ENCODE measurements at regions not wholly inside any gene's neighbourhood (a gene's known extent, or its start where the extent isn't known, plus 50 kb on each side); places are given as distances from the start of the nearest gene placed in this dataset.

- no peak for DNase-seq (ENCODE audit: low read depth)
These were observed 296.8 kb downstream of the WDR72 start for GRCh38 chr15:53462651-53463050.

- DNase-seq (ENCODE audit: low read depth) = no peak
These were observed 297.8 kb downstream of the WDR72 start for GRCh38 chr15:53461677-53462076.

GRCh38 chr15:53458736-53459135, 300.7 kb downstream of the WDR72 start:
- no peak for DNase-seq (ENCODE audit: low read depth)

- DNase-seq (ENCODE audit: low read depth) = no peak
These were observed 302.0 kb downstream of the WDR72 start for GRCh38 chr15:53457479-53457878.

GRCh38 chr15:53454843-53455721, 304.4 kb downstream of the WDR72 start:
- no peak for DNase-seq (ENCODE audit: low read depth)

GRCh38 chr15:53454535-53454842, 305.0 kb downstream of the WDR72 start:
- DNase-seq (ENCODE audit: low read depth) = no peak

GRCh38 chr15:53453253-53454105, 306.0 kb downstream of the WDR72 start:
- no peak for DNase-seq (ENCODE audit: low read depth)

- no peak for DNase-seq (ENCODE audit: low read depth)
These were observed 311.0 kb downstream of the WDR72 start for GRCh38 chr15:53448232-53449015.

GRCh38 chr15:53447742-53448141, 311.7 kb downstream of the WDR72 start:
- DNase-seq (ENCODE audit: low read depth) = no peak

GRCh38 chr15:53447053-53447574, 312.3 kb downstream of the WDR72 start:
- DNase-seq (ENCODE audit: low read depth) = no peak

GRCh38 chr15:53446376-53446775, 313.1 kb downstream of the WDR72 start:
- no peak for DNase-seq (ENCODE audit: low read depth)

- no peak for DNase-seq (ENCODE audit: low read depth)
These were observed 313.9 kb downstream of the WDR72 start for GRCh38 chr15:53445531-53445930.

GRCh38 chr15:53437985-53438841, 321.2 kb downstream of the WDR72 start:
- DNase-seq (ENCODE audit: low read depth) = no peak

- no peak for DNase-seq (ENCODE audit: low read depth)
These were observed 322.1 kb downstream of the WDR72 start for GRCh38 chr15:53437366-53437765.

- no peak for DNase-seq (ENCODE audit: low read depth)
These were observed 325.2 kb downstream of the WDR72 start for GRCh38 chr15:53434174-53434678.

GRCh38 chr15:53416219-53416940, 343.1 kb downstream of the WDR72 start:
- no peak for DNase-seq (ENCODE audit: low read depth)

GRCh38 chr15:53414167-53414566, 345.3 kb downstream of the WDR72 start:
- no peak for DNase-seq (ENCODE audit: low read depth)

GRCh38 chr15:53412542-53412941, 346.9 kb downstream of the WDR72 start:
- DNase-seq (ENCODE audit: low read depth) = no peak

- DNase-seq (ENCODE audit: low read depth) = no peak
These were observed 354.5 kb downstream of the WDR72 start for GRCh38 chr15:53404930-53405493.

GRCh38 chr15:53401503-53401902, 358.0 kb downstream of the WDR72 start:
- no peak for DNase-seq (ENCODE audit: low read depth)

All from Daoy (cell line).